ENCODE measurements at regions not wholly inside any gene's neighbourhood (a gene's known extent, or its start where the extent isn't known, plus 50 kb on each side); places are given as distances from the start of the nearest gene placed in this dataset.

DNA sequence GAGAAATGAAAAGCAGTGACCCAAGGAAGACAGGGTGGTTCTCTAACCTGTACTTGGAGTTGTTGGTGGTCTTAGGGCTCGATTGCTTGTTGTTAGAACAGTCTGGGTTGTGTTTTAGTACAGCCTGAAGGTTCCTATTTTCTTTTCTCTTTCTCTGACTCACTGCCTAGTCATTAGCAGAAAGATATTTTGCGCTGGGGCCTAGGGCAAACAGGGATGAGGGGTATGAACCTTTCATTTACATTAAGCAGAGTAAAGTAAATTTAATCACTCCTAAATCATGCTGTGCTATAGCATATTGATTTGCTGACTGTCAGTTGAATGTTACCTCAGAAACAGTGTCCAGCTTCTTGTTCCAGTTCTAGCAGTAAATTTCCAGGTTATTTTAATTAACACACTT, 197.2 kb downstream of the RWDD3 start:
- no peak for ATAC-seq

GRCh38 chr1:95435611-95436010, 201.6 kb downstream of the RWDD3 start:
- no peak for ATAC-seq

DNA sequence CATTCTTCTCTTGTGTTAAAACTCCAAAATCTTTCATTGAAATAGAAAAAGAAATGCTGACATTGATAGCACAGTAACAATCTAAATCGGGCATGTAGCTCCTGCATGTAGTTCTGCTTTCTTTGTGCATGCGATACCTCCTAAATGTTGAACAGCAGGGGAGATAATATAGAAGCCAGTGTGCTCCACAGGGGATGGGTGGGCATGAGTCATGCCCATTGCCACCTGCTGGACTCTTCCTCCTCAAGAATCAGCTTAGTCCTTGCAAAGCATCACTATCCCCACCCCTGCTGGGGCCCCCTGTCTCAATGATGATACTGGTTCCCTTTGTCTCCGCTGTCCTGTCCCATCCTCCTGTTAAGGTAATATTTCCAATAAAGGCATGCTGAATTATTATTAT, 203.0 kb downstream of the RWDD3 start:
- ATAC-seq = no peak

DNA sequence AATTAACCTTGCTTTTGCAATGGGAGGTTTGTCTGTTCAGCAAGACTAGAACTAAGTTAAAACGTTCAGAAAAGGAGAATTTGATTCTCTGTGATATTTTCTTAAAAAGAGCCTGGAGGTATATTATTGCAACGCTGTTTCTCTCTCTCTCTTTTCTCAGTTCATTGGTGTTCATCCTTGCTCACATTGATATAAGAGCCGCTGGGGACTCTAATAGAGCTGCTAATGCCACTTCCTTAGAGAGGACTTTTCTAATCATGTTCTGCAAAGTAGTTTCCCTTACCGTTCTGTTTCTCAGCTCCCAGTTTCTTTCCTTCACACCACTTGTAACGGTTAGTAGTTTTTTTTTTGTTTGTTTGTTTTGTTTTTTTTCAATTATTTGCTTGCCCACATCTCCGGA, 203.8 kb downstream of the RWDD3 start:
- no peak for ATAC-seq

DNA sequence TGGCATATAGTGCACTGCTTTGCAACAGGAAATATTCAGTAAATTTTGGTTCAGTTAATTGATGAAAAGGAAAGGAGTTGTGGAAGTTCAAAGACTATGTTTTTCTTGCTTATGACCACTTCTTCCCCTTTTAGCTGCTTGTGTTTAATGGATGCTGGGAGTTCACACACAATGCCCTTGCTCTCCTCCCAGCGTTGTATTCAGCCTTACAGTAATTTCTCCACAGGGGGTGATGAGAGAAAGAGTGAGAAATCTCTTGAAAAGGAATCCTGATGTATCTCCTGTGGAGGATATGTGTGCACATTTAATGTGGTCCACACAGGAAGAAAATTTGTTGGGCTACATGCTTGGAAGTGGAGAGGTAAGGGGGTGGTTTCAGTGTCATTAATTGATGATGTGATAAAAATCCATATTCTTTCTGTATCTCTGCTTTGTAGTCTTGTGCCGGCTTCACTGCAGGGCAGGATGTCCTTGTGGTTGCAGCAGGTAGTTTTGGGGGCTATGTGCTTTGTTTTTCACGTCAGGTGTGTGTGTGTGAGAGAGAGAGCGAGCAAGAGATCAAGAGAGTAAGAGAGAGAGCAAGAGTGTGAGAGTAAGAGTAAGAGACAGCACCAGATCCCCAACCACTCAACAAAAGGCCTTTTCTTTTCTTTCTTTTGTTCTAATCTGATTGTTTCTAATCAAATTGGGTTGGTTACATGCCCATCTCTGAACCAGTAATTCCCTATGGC, 204.4 kb downstream of the RWDD3 start:
- ATAC-seq = no peak

GRCh38 chr1:95440511-95440910, 206.5 kb downstream of the RWDD3 start:
- ATAC-seq = no peak

- ATAC-seq = no peak
Measured at GRCh38 chr1:95449516-95449915, 215.5 kb downstream of the RWDD3 start.

- ATAC-seq = no peak
Measured at GRCh38 chr1:95451054-95451453, 217.0 kb downstream of the RWDD3 start.

GRCh38 chr1:95451904-95452303, 217.9 kb downstream of the RWDD3 start:
- ATAC-seq = no peak

GRCh38 chr1:95453053-95453452, 219.0 kb downstream of the RWDD3 start:
- ATAC-seq = no peak

DNA sequence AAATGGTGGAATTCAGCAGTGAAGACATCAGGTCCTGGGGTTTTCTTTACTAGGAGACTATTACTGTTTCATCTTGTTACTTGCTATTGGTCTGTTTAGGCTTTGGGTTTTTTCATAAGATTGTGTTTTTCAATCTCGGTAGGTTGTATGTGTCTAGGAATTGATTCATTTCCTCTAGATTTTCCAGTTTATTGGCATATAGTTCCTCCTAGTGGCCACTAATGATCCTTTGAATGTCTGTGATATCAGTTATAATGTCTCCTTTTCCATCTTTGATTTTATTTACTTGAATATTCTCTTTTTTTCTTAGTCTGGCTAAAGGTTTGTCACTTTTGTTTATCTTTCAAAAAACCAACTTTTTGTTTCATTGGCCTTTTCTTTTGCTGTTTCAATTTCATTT, 233.0 kb downstream of the RWDD3 start:
- no peak for ATAC-seq

GRCh38 chr1:95475686-95476457, 241.9 kb downstream of the RWDD3 start:
- ATAC-seq = no peak

GRCh38 chr1:95496307-95496706, 262.3 kb downstream of the RWDD3 start:
- no peak for ATAC-seq

- ATAC-seq = no peak
Measured at GRCh38 chr1:95496773-95497172, 262.8 kb downstream of the RWDD3 start.

- no peak for ATAC-seq
Measured at GRCh38 chr1:95497566-95497965, 263.6 kb downstream of the RWDD3 start.

DNA sequence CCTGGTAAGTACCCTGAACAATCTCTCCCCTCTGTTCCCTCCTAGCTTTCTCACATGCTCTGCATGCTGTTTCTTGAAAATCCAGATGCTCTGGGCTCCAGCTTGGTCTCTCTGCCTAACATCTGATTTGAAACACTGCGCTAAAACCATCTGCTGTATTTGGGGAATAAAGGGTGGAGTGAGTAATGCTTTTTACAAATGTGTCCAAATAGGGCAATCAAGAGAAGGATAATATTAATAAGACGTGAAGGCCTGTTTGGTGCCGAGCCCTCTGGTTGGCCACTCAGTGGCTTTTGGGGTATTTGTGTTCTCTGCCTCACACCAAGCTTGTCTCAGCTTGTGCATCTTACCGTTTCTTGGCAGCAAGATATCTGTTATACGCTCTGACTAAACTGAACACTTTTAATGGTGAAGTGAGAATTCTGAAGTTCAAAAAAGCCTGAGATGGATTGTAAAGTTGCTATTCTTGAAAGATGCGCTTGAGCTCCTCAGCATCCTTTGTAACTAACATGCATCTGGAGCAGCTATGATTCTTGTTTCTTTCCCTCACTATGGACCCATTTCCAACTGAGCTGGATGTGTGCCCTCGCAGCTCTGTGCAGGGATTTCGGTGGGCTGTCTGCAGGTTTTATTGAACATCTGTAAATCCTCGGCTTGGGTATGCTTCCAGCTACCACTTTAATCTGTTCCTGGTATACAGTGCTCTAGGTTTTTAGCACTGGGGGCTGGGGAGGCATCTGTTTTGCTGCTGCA, 269.4 kb downstream of the RWDD3 start:
- no peak for ATAC-seq

GRCh38 chr1:95504321-95504720, 270.3 kb downstream of the RWDD3 start:
- ATAC-seq = no peak

GRCh38 chr1:95506736-95507414, 272.9 kb downstream of the RWDD3 start:
- no peak for ATAC-seq

GRCh38 chr1:95509989-95510388, 276.0 kb downstream of the RWDD3 start:
- ATAC-seq = no peak

DNA sequence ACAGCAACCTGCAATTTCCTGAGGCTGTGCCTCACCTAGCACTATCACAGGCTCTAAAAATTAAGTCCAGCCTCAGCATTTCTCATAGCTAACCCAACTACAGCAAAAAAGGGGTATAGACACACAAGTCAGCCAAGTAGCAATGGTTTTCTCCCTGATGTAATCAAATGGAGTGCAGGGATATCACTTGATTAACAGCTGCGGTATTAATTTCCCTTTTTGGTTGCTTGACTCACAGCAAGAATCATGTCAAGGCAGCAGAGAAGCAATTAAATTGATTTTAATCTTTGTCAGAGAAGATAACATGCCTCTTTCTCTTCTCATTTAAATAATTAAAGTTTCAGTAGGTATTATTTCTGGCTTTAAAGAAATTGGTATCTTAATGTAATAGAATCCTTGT, 278.9 kb downstream of the RWDD3 start:
- no peak for ATAC-seq

DNA sequence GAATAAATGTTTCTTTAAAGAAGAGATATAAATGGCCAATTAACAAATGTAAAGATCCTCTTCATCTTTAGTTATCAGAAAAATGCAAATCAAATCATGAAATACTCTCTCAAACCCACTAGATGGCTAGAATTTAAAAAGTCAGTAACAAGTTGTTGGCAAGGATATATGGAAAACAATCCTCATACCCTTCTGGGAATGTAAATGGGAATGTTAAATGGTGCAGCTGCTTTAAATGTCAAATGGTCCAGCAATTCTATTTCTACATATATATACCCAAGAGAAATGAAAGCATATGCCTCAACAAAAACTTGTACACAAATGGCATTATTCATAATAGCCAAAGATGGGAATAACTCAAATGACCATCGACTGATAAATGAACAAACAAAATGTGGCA, 283.5 kb downstream of the RWDD3 start:
- no peak for ATAC-seq

DNA sequence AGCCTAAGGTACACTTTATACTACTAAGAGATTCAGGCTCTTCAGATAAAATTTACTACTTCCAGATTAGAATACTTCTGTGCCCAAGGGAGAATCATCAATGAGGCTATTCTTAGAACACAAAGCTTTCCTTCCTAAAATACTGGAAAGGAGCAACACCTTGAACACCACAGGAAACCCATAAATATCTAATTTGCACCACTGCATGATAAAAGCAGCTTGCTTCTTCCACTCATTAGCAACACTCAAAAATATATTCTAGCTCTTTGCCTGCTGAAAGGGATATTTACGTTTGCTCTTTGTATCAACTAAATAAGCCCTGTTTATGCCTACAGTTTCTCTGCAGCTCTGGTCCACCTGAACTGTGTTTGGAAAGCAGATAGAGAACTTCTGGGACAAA, 284.3 kb downstream of the RWDD3 start:
- no peak for ATAC-seq

DNA sequence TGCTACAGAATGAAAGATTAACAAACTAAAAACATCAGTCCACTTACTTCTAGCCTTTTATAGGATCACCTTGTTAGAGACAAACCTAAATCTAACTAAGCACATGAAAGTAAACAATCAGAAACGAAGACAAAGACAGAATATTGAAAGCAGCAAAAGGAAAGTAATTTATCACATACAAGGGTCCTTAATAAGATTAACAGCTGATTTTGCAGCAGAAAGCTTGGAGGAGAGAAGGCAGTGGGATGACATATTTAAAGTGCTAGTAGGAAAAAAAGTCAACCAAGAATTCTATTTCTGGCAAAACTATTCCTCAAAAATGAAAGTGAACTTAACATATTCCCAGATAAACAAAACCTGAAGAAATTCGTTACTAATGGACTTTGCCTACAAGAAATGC, 286.4 kb downstream of the RWDD3 start:
- no peak for ATAC-seq
